ENCODE measurements at regions not wholly inside any gene's neighbourhood (a gene's known extent, or its start where the extent isn't known, plus 50 kb on each side); places are given as distances from the start of the nearest gene placed in this dataset.

DNA sequence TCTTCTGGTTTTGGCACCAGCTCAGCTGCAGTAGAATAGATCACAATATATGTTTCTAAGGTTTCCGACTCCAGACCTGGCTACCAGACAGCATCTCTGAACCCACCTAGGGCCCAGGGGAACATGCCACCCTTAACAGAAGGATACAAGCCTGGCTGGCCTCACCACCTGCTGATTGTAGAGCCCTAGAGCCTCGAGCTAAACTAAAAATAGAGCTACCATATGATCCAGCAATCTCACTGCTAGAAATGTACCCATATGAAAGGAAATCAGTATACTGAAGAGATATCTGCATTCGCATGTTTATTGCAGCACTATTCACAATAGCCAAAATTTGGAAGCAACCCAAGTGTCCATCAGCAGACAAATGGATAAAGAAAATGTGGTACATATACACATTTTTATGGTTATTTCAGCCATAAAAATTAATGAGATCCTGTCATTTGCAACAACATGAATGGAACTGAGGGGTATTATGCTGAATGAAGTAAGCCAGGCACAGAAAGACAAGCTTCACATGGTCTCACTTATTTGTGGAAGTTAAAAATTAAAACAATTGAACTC, 242.4 kb upstream of the SLC39A10 start:
- no TSS peak for BruUV-seq (replicated peaks)
- intact Hi-C loops (cut with micrococcal nuclease; ENCODE audit: unreplicated experiment), result no loop called here

More for the DNA sequence above, 242.4 kb upstream of the SLC39A10 start:
- Histone ChIP-seq H3K79me2 (ENCODE audit: insufficient read depth, low read length) (no peaks in the 10 kb centered on the region), H3K4me2 (ENCODE audit: low read depth, low read length) (no peak overlapping the region), H3K9me3 (ENCODE audit: low read length) (no peaks in the 10 kb centered on the region), H2AFZ (ENCODE audit: low read length) (no peak overlapping the region), H3K36me3 (replicated peaks in 1 of 2; ENCODE audit: control insufficient read depth in 1 of 2, insufficient read depth in 2 of 2, low read length in 2 of 2) (no peaks in the 10 kb centered on the region), H3K4me3 (replicated peaks in 1 of 3; ENCODE audit: insufficient read depth in 1 of 3, low read depth in 2 of 3, low read length in 3 of 3) (no peak overlapping the region), H3K9ac (ENCODE audit: insufficient read depth, low read depth, low read length) (no peak overlapping the region), H3K27me3 (ENCODE audit: control insufficient read depth in 1 of 2, insufficient read depth in 2 of 2, low read length in 2 of 2) (no peaks in the 10 kb centered on the region), H4K20me1 (ENCODE audit: insufficient read depth, low read length) (no peaks in the 10 kb centered on the region), H3K27ac (ENCODE audit: extremely low read length, insufficient read depth, low read length) (no peak overlapping the region), H3K4me1 (ENCODE audit: insufficient read depth, low read length) (no peaks in the 10 kb centered on the region)
- FAIRE-seq (no peak), ATAC-seq (no peak), DNase-seq (ENCODE audit: low spot score) (no peak)
- ChIA-PET POLR2A (no interaction called here), CTCF (ENCODE audit: low intra/inter-chr PET ratio, low total read pairs) (no interaction called here)
- TF ChIP-seq ZNF136 (CRISPR knock-in tag; IDR thresholded peaks at IDR 0.05; ENCODE audit: low read depth), result no peak
- TF ChIP-seq, protein P1, sequence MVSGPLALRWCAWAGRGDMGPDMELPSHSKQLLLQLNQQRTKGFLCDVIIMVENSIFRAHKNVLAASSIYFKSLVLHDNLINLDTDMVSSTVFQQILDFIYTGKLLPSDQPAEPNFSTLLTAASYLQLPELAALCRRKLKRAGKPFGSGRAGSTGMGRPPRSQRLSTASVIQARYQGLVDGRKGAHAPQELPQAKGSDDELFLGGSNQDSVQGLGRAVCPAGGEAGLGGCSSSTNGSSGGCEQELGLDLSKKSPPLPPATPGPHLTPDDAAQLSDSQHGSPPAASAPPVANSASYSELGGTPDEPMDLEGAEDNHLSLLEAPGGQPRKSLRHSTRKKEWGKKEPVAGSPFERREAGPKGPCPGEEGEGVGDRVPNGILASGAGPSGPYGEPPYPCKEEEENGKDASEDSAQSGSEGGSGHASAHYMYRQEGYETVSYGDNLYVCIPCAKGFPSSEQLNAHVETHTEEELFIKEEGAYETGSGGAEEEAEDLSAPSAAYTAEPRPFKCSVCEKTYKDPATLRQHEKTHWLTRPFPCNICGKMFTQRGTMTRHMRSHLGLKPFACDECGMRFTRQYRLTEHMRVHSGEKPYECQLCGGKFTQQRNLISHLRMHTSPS (CRISPR knock-in tag; IDR thresholded peaks at IDR 0.05; ENCODE audit: low read depth), result no peak
- no peak for TF ChIP-seq ZBTB42 (CRISPR knock-in tag; IDR thresholded peaks at IDR 0.05)
- TF ChIP-seq ZNF788 (CRISPR knock-in tag; IDR thresholded peaks at IDR 0.05; ENCODE audit: borderline replicate concordance), result no peak
- no peak for TF ChIP-seq ZNF264 (CRISPR knock-in tag; IDR thresholded peaks at IDR 0.05)
- no peak for TF ChIP-seq TOE1 (CRISPR knock-in tag; IDR thresholded peaks at IDR 0.05)
- TF ChIP-seq HMGXB4 (CRISPR knock-in tag; IDR thresholded peaks at IDR 0.05; ENCODE audit: borderline replicate concordance in 1 of 2, low read depth in 1 of 2), result no peak
- no peak for TF ChIP-seq ZNF879 (CRISPR knock-in tag; IDR thresholded peaks at IDR 0.05)
- no peak for TF ChIP-seq ZNF713 (CRISPR knock-in tag; IDR thresholded peaks at IDR 0.05)
- TF ChIP-seq ZNF747 (CRISPR knock-in tag; IDR thresholded peaks at IDR 0.05; ENCODE audit: borderline replicate concordance), result no peak
- no peak for TF ChIP-seq ATRX (CRISPR knock-in tag; IDR thresholded peaks at IDR 0.05; ENCODE audit: borderline replicate concordance)
- 58% methylated on average over 3 of the region's 3 CpGs for WGBS (ENCODE audit: low lambda C conversion rate)
- in situ Hi-C loops (cut with HindIII; ENCODE audit: extremely low pct_ligation_motif_present, low pct_unique_long_range_greater_than_20kb), result no loop called here
